Retina (tissue), 1 donor: ENCODE measurements at regions not wholly inside any gene's neighbourhood (a gene's known extent, or its start where the extent isn't known, plus 50 kb on each side); places are given as distances from the start of the nearest gene placed in this dataset.

Experiments used
- DNase-seq: peaks from one replicate; pipeline ENCODE4 v3.0.0-alpha.2; 2016

- peak; percentile 20 for DNase-seq
Observed at GRCh38 chr16:13291591-13292333, 390.4 kb downstream of the SHISA9 start.

GRCh38 chr16:13296206-13296605 is 394.8 kb downstream of the SHISA9 start:
- no peak for DNase-seq

- DNase-seq: peak; percentile 48
Observed at GRCh38 chr16:13298666-13299065, 397.3 kb downstream of the SHISA9 start.

- DNase-seq: no peak
Observed at GRCh38 chr16:13300066-13300840, 398.9 kb downstream of the SHISA9 start.

GRCh38 chr16:13305019-13305755 is 403.8 kb downstream of the SHISA9 start:
- no peak for DNase-seq

GRCh38 chr16:13306161-13306995 is 405.0 kb downstream of the SHISA9 start:
- DNase-seq: no peak

GRCh38 chr16:13307255-13307654 is 405.9 kb downstream of the SHISA9 start:
- no peak for DNase-seq

GRCh38 chr16:13307851-13308250 is 406.5 kb downstream of the SHISA9 start:
- no peak for DNase-seq

- DNase-seq: no peak
Observed at GRCh38 chr16:13312063-13312462, 410.7 kb downstream of the SHISA9 start.

- DNase-seq: no peak
Observed at GRCh38 chr16:13313351-13313750, 412.0 kb downstream of the SHISA9 start.

- DNase-seq: no peak
Observed at GRCh38 chr16:13314633-13315032, 413.2 kb downstream of the SHISA9 start.

GRCh38 chr16:13315642-13316427 is 414.4 kb downstream of the SHISA9 start:
- no peak for DNase-seq

- DNase-seq: no peak
Observed at GRCh38 chr16:13322336-13322735, 420.9 kb downstream of the SHISA9 start.

GRCh38 chr16:13324851-13325250 is 423.5 kb downstream of the SHISA9 start:
- no peak for DNase-seq

- DNase-seq: no peak
Observed at GRCh38 chr16:13325396-13325795, 424.0 kb downstream of the SHISA9 start.

GRCh38 chr16:13331918-13332317 is 430.5 kb downstream of the SHISA9 start:
- DNase-seq: no peak

GRCh38 chr16:13332713-13333255 is 431.4 kb downstream of the SHISA9 start:
- no peak for DNase-seq

GRCh38 chr16:13333336-13333735 is 431.9 kb downstream of the SHISA9 start:
- DNase-seq: no peak

- no peak for DNase-seq
Observed at GRCh38 chr16:13335879-13336278, 434.5 kb downstream of the SHISA9 start.

- DNase-seq: no peak
Observed at GRCh38 chr16:13336335-13336734, 434.9 kb downstream of the SHISA9 start.
